SK-N-SH (cell line): ENCODE measurements at regions not wholly inside any gene's neighbourhood (a gene's known extent, or its start where the extent isn't known, plus 50 kb on each side); places are given as distances from the start of the nearest gene placed in this dataset.

ENCODE experiments used
- EP300 ChIP-seq, 2 experiments: IDR thresholded peaks; 2 replicates each; pipeline versions ENCODE4 v1.4.0 to v1.6.1; 2012; ENCODE audit warnings: borderline replicate concordance in 1 of 2, low read depth in 1 of 2, low read length in 1 of 2
- EZH2phosphoT487 ChIP-seq: fragments of 200-600 bp; sonication (generic); IDR thresholded peaks from 2 replicates; pipeline ENCODE4 v1.6.1; 2017; ENCODE audit warnings: low read depth, mixed run types, mild to moderate bottlenecking, antibody characterized with exemption, moderate library complexity, borderline replicate concordance
- NRF1 ChIP-seq: IDR thresholded peaks from 2 replicates; pipeline ENCODE4 v1.6.1; 2012; ENCODE audit warnings: low read depth, mild to moderate bottlenecking, low read length
- POLR2AphosphoS5 ChIP-seq: IDR thresholded peaks from 2 replicates; pipeline ENCODE4 v1.6.1; 2012; ENCODE audit warnings: low read depth, low read length
- RAD21 ChIP-seq: IDR thresholded peaks from 2 replicates; pipeline ENCODE4 v1.6.1; 2012; ENCODE audit warnings: mild to moderate bottlenecking, low read length
- SIN3A ChIP-seq: IDR thresholded peaks from 2 replicates; pipeline ENCODE4 v1.6.1; 2012; ENCODE audit warnings: low read depth, mild to moderate bottlenecking, low read length, moderate library complexity, borderline replicate concordance
- TAF1 ChIP-seq: IDR thresholded peaks from 2 replicates; pipeline ENCODE4 v1.6.1; 2012; ENCODE audit warnings: low read depth, mild to moderate bottlenecking, low read length, moderate library complexity, borderline replicate concordance
- TF ChIP-seq, protein P1 (sequence below): fragments of 200-600 bp; sonication (generic); IDR thresholded peaks from 2 replicates; pipeline ENCODE4 v1.6.1; 2017; ENCODE audit warnings: antibody characterized with exemption, mild to moderate bottlenecking, moderate library complexity
- TF ChIP-seq, protein P2 (sequence below): IDR thresholded peaks from 2 replicates; pipeline ENCODE4 v1.6.1; 2012; ENCODE audit warnings: mild to moderate bottlenecking, low read depth, low read length, moderate library complexity

DNA sequence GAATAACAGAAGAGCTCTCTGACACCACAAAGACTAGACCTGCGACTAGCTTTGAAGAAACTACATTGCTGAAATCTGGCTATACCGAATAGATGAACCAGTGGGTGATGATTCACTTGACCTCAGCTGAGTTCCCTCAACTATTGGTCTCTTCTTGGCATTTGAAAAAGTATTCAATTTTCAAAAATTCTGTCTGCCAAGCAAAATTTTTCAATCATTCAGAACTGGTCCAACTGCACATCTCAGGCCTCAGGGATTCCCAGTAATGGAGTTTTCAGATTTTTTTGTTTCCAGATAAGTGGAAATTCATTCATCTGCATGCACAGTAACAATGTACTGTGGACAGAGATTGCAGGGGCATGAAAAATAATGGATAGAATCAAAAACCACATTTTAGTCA is 121.4 kb upstream of the NAA20 start:
- no peak for TF ChIP-seq TAF1
- TF ChIP-seq, protein P1, sequence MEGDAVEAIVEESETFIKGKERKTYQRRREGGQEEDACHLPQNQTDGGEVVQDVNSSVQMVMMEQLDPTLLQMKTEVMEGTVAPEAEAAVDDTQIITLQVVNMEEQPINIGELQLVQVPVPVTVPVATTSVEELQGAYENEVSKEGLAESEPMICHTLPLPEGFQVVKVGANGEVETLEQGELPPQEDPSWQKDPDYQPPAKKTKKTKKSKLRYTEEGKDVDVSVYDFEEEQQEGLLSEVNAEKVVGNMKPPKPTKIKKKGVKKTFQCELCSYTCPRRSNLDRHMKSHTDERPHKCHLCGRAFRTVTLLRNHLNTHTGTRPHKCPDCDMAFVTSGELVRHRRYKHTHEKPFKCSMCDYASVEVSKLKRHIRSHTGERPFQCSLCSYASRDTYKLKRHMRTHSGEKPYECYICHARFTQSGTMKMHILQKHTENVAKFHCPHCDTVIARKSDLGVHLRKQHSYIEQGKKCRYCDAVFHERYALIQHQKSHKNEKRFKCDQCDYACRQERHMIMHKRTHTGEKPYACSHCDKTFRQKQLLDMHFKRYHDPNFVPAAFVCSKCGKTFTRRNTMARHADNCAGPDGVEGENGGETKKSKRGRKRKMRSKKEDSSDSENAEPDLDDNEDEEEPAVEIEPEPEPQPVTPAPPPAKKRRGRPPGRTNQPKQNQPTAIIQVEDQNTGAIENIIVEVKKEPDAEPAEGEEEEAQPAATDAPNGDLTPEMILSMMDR: no peak
- no peak for TF ChIP-seq POLR2AphosphoS5
- no peak for TF ChIP-seq EP300 (IDR thresholded peaks at IDR 0.05; ENCODE audit: borderline replicate concordance in 1 of 2, low read depth in 1 of 2, low read length in 1 of 2)
- no peak for TF ChIP-seq RAD21
- no peak for TF ChIP-seq NRF1
- TF ChIP-seq, protein P2, sequence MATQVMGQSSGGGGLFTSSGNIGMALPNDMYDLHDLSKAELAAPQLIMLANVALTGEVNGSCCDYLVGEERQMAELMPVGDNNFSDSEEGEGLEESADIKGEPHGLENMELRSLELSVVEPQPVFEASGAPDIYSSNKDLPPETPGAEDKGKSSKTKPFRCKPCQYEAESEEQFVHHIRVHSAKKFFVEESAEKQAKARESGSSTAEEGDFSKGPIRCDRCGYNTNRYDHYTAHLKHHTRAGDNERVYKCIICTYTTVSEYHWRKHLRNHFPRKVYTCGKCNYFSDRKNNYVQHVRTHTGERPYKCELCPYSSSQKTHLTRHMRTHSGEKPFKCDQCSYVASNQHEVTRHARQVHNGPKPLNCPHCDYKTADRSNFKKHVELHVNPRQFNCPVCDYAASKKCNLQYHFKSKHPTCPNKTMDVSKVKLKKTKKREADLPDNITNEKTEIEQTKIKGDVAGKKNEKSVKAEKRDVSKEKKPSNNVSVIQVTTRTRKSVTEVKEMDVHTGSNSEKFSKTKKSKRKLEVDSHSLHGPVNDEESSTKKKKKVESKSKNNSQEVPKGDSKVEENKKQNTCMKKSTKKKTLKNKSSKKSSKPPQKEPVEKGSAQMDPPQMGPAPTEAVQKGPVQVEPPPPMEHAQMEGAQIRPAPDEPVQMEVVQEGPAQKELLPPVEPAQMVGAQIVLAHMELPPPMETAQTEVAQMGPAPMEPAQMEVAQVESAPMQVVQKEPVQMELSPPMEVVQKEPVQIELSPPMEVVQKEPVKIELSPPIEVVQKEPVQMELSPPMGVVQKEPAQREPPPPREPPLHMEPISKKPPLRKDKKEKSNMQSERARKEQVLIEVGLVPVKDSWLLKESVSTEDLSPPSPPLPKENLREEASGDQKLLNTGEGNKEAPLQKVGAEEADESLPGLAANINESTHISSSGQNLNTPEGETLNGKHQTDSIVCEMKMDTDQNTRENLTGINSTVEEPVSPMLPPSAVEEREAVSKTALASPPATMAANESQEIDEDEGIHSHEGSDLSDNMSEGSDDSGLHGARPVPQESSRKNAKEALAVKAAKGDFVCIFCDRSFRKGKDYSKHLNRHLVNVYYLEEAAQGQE: no peak
- TF ChIP-seq SIN3A: no peak
- no peak for TF ChIP-seq EZH2phosphoT487
